ENCODE measurements at regions not wholly inside any gene's neighbourhood (a gene's known extent, or its start where the extent isn't known, plus 50 kb on each side); places are given as distances from the start of the nearest gene placed in this dataset.

- intact Hi-C loops (cut with DNase I; ENCODE audit: low total_unique reads) (no loop called here), in situ Hi-C loops (cut with MboI; ENCODE audit: low sequenced_read_pairs in 4 of 4) (no loop called here)
- DNase-seq (no peak), ATAC-seq (no peak)
- Histone ChIP-seq H3K36me3 (no peaks in the 10 kb centered on the region), H3K9me3 (no peaks in the 10 kb centered on the region), H3K4me3 (no peak overlapping the region), H3K4me1 (no peaks in the 10 kb centered on the region), H3K27ac (no peak overlapping the region), H3K27me3 (peaks cover 0 to 8% (median 0%) of the 10 kb centered on the region in 3 donors)
- no peak for TF ChIP-seq POLR2A (IDR thresholded peaks at IDR 0.05)
- TF ChIP-seq CTCF (IDR thresholded peaks at IDR 0.05 in 4 of 5, conservative IDR thresholded peaks at IDR 0.05 in 1 of 5), result no peak
These were observed 72.3 kb upstream of the BNC1 start for GRCh38 chr15:83356501-83357399.

- H3K27me3 ChIP-seq, result peaks cover 4 to 8% (median 4%) of the 10 kb centered on the region in 3 donors
- DNase-seq, result no peak
- H3K4me1 ChIP-seq, result no peaks in the 10 kb centered on the region
- in situ Hi-C loops (cut with MboI; ENCODE audit: low sequenced_read_pairs in 4 of 4), result no loop called here
- ATAC-seq, result no peak
- no peak overlapping the region for H3K4me3 ChIP-seq
- intact Hi-C loops (cut with DNase I; ENCODE audit: low total_unique reads), result no loop called here
- TF ChIP-seq POLR2A (IDR thresholded peaks at IDR 0.05), result no peak
- no peak for TF ChIP-seq CTCF (IDR thresholded peaks at IDR 0.05 in 4 of 5, conservative IDR thresholded peaks at IDR 0.05 in 1 of 5)
- H3K9me3 ChIP-seq, result no peaks in the 10 kb centered on the region
- no peak overlapping the region for H3K27ac ChIP-seq
- H3K36me3 ChIP-seq, result no peaks in the 10 kb centered on the region
These were observed 74.6 kb upstream of the BNC1 start for GRCh38 chr15:83358972-83359564.

GRCh38 chr15:83362706-83363105 is 78.2 kb upstream of the BNC1 start:
- in situ Hi-C loops (cut with MboI; ENCODE audit: low sequenced_read_pairs in 4 of 4), result no loop called here
- intact Hi-C loops (cut with DNase I; ENCODE audit: low total_unique reads), result no loop called here
- no peak overlapping the region for H3K27ac ChIP-seq

GRCh38 chr15:83364501-83364900 is 80.0 kb upstream of the BNC1 start:
- H3K36me3 ChIP-seq, result no peaks in the 10 kb centered on the region
- no peak overlapping the region for H3K4me3 ChIP-seq
- in situ Hi-C loops (cut with MboI; ENCODE audit: low sequenced_read_pairs in 4 of 4), result no loop called here
- intact Hi-C loops (cut with DNase I; ENCODE audit: low total_unique reads), result no loop called here
- peaks cover 7 to 10% of the 10 kb centered on the region in 2 donors for H3K4me1 ChIP-seq
- no peak overlapping the region for H3K27ac ChIP-seq
- ATAC-seq (no peak), DNase-seq (no peak)
- H3K27me3 ChIP-seq, result peaks cover 10 to 18% (median 17%) of the 10 kb centered on the region in 3 donors
- TF ChIP-seq CTCF (IDR thresholded peaks at IDR 0.05 in 4 of 5, conservative IDR thresholded peaks at IDR 0.05 in 1 of 5), result no peak
- TF ChIP-seq POLR2A (IDR thresholded peaks at IDR 0.05), result no peak
- no peaks in the 10 kb centered on the region for H3K9me3 ChIP-seq

More at GRCh38 chr15:83362706-83363105, 78.2 kb upstream of the BNC1 start:
- H3K27me3 ChIP-seq, result peaks cover 16 to 18% (median 17%) of the 10 kb centered on the region in 3 donors
- ATAC-seq, result no peak
- TF ChIP-seq POLR2A (IDR thresholded peaks at IDR 0.05) (no peak), CTCF (IDR thresholded peaks at IDR 0.05 in 4 of 5, conservative IDR thresholded peaks at IDR 0.05 in 1 of 5) (no peak)
- DNase-seq, result no peak
- no peaks in the 10 kb centered on the region for H3K9me3 ChIP-seq
- peaks cover 7 to 10% of the 10 kb centered on the region in 2 donors for H3K4me1 ChIP-seq
- no peak overlapping the region for H3K4me3 ChIP-seq
- no peaks in the 10 kb centered on the region for H3K36me3 ChIP-seq

Measured in gastrocnemius medialis (tissue), 4 donors.